ENCODE measurements at regions not wholly inside any gene's neighbourhood (a gene's known extent, or its start where the extent isn't known, plus 50 kb on each side); places are given as distances from the start of the nearest gene placed in this dataset.

- Histone ChIP-seq H3K4me2 (ENCODE audit: low read depth, low read length) (no peak overlapping the region), H2BK15ac (ENCODE audit: low read depth, low read length) (no peak overlapping the region), H3K14ac (replicated peaks; ENCODE audit: low read depth, low read length) (no peak overlapping the region), H3K9me1 (ENCODE audit: insufficient read depth, low read length) (no peaks in the 10 kb centered on the region), H2BK5ac (ENCODE audit: low read depth, low read length, poor library complexity, severe bottlenecking) (no peak overlapping the region), H3K18ac (ENCODE audit: low read depth, low read length) (no peak overlapping the region), H3K4me1 (ENCODE audit: control insufficient read depth, insufficient read depth, low read length) (no peaks in the 10 kb centered on the region), H2AK9ac (replicated peaks; ENCODE audit: low read depth, low read length, poor library complexity) (no peak overlapping the region), H2AFZ (replicated peaks; ENCODE audit: low read length, poor library complexity) (no peak overlapping the region), H2BK20ac (ENCODE audit: low read depth, low read length) (no peak overlapping the region), H3K4me3 (ENCODE audit: insufficient read depth, low read depth, low read length) (no peak overlapping the region), H4K8ac (ENCODE audit: low read depth in 2 of 2, low read length in 2 of 2) (no peak overlapping the region), H3K27ac (ENCODE audit: insufficient read depth, low read length) (no peak overlapping the region), H3K23ac (ENCODE audit: low read depth, low read length) (no peak overlapping the region), H3K36me3 (ENCODE audit: control insufficient read depth, insufficient read depth, low read length) (no peaks in the 10 kb centered on the region), H2BK120ac (ENCODE audit: low read depth, low read length) (no peak overlapping the region), H3K27me3 (ENCODE audit: control insufficient read depth, insufficient read depth, low read length) (no peaks in the 10 kb centered on the region), H4K91ac (ENCODE audit: insufficient read depth, low read depth, low read length) (no peak overlapping the region), H3K4ac (ENCODE audit: low read depth, low read length) (no peak overlapping the region), H3K9ac (ENCODE audit: low read depth, low read length) (no peak overlapping the region), H3K9me3 (ENCODE audit: control insufficient read depth, insufficient read depth, low read length) (no peaks in the 10 kb centered on the region), H4K5ac (ENCODE audit: low read depth, low read length) (no peak overlapping the region), H3K56ac (ENCODE audit: extremely low read depth, insufficient read depth, low read length) (no peak overlapping the region), H4K20me1 (ENCODE audit: insufficient read depth, low read length) (no peaks in the 10 kb centered on the region), H3K79me1 (ENCODE audit: low read depth in 1 of 2, low read length in 2 of 2) (no peaks in the 10 kb centered on the region), H2AK5ac (ENCODE audit: low read depth, low read length) (no peak overlapping the region)
- TF ChIP-seq USF2 (IDR thresholded peaks at IDR 0.05; ENCODE audit: low read depth, low read length) (no peak), POLR2A (IDR thresholded peaks at IDR 0.05; ENCODE audit: low read depth, low read length) (no peak), NFE2L2 (IDR thresholded peaks at IDR 0.05; ENCODE audit: low read depth, low read length) (no peak), CHD1 (IDR thresholded peaks at IDR 0.05; ENCODE audit: low read depth, low read length) (no peak), SMC3 (IDR thresholded peaks at IDR 0.05; ENCODE audit: low read depth, low read length) (no peak), BHLHE40 (IDR thresholded peaks at IDR 0.05; ENCODE audit: low read depth, low read length) (no peak), RAD21 (IDR thresholded peaks at IDR 0.05; ENCODE audit: low read length) (no peak), MXI1 (IDR thresholded peaks at IDR 0.05; ENCODE audit: borderline replicate concordance, low read depth, low read length) (no peak), FOS (IDR thresholded peaks at IDR 0.05; ENCODE audit: low read depth, low read length) (no peak), ELK1 (IDR thresholded peaks at IDR 0.05; ENCODE audit: borderline replicate concordance, low read depth, low read length) (no peak), RFX5 (IDR thresholded peaks at IDR 0.05; ENCODE audit: low read depth, low read length) (no peak)
- WGBS, 2 experiments (ENCODE audit: extremely low coverage in 2 of 2, insufficient read length in 1 of 2): no CpG with 5 or more reads among the region's 1 CpG
- ATAC-seq (ENCODE audit: low read depth) (no peak), DNase-seq (no peak)
- intact Hi-C loops (cut with micrococcal nuclease): no loop called here
- CTCF ChIA-PET: no interaction called here
- BruUV-seq (replicated peaks): no TSS peak
- dilution Hi-C loops (cut with HindIII; ENCODE audit: low sequenced_read_pairs, unreplicated experiment): no loop called here
- in situ Hi-C loops (cut with MboI; ENCODE audit: low sequenced_read_pairs): no loop called here
- POLR2A ChIA-PET (ENCODE audit: unreplicated experiment): no interaction called here
Measured at GRCh38 chr13:104632736-104633135, 1566.5 kb upstream of the SLC10A2 start.

All from IMR-90 (cell line).